ENCODE measurements at regions not wholly inside any gene's neighbourhood (a gene's known extent, or its start where the extent isn't known, plus 50 kb on each side); places are given as distances from the start of the nearest gene placed in this dataset.

GRCh38 chr9:135306699-135307098 lies 172.9 kb upstream of the PPP1R26 start:
- no peak for TF ChIP-seq POLR2A (IDR thresholded peaks at IDR 0.05; ENCODE audit: low read depth, low read length)
- no peak for TF ChIP-seq POLR2AphosphoS5 (IDR thresholded peaks at IDR 0.05; ENCODE audit: low read depth, low read length)
- no peak for TF ChIP-seq POU2F2 (IDR thresholded peaks at IDR 0.05; ENCODE audit: low read depth, low read length)
- TF ChIP-seq PAX5 (IDR thresholded peaks at IDR 0.05; ENCODE audit: insufficient read depth, low read length, severe bottlenecking): no peak
- TF ChIP-seq TAF1 (IDR thresholded peaks at IDR 0.05; ENCODE audit: low read depth, low read length): no peak
